ENCODE measurements at regions not wholly inside any gene's neighbourhood (a gene's known extent, or its start where the extent isn't known, plus 50 kb on each side); places are given as distances from the start of the nearest gene placed in this dataset.

DNA sequence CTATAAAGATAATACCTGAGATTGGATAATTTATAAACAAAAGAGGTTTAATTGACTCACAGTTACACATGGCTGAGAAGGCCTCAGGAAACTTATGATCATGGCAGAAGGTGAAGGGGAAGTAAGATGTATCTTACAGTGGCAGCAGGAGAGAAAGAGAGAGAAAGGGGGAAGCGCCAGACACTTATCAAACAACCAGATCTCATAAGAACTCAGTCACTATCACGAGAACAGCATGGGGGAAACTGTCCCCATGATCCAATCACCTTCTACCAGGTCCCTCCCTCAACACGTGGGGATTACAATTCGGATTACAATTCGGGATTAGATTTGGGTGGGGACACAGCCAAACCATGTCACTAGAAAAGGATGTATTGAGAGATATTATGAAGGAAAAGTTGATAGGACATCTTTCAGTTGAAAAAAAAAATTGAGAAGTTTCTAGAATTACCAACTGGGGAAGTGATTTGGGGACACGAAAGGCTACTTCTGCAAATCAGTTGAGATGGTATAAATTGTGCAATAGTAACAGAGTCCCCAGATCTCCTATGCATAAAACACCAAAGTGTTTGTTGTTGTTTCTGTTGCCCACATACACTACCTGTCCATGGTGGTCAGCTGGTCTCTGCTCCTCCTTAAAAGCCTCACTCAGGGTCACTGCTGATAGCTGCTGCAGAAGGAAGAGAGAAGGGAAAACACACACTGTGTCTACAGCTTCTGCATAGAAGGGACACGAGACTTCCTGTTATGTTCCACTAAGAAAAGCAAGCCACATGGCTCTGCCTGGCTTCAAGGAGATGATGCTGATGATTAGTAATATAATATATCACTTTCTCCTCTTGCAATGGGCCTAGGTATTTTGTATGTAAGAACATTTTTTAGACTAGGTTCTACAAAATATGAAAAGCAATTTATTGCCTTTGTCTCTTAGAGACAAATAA is 465.5 kb downstream of the PDZRN4 start:
- Histone ChIP-seq H3K27ac (ENCODE audit: extremely low read depth, low read depth, low read length) (no peak overlapping the region), H3K36me3 (ENCODE audit: control insufficient read depth in 2 of 2, insufficient read depth in 1 of 2, low read length in 2 of 2) (no peaks in the 10 kb centered on the region), H3K4me1 (ENCODE audit: control insufficient read depth, insufficient read depth, low read length) (no peaks in the 10 kb centered on the region), H3K9me3 (ENCODE audit: control insufficient read depth, insufficient read depth, low read depth, low read length) (no peaks in the 10 kb centered on the region), H3K4me3 (ENCODE audit: low read depth, low read length) (no peak overlapping the region)
- ChIA-PET CTCF (no interaction called here), POLR2A (no interaction called here)
- TF ChIP-seq RBAK (tag by site-specific recombination; IDR thresholded peaks at IDR 0.05) (no peak), KLF8 (tag by site-specific recombination; IDR thresholded peaks at IDR 0.05) (no peak), SP3 (tag by site-specific recombination; IDR thresholded peaks at IDR 0.05) (no peak), OVOL3 (tag by site-specific recombination; IDR thresholded peaks at IDR 0.05) (no peak), ZNF16 (tag by site-specific recombination; IDR thresholded peaks at IDR 0.05; ENCODE audit: low read depth) (no peak), TRIM28 (IDR thresholded peaks at IDR 0.05; ENCODE audit: borderline replicate concordance, low read length) (no peak), YY1 (tag by site-specific recombination; IDR thresholded peaks at IDR 0.05) (no peak), KLF10 (tag by site-specific recombination; IDR thresholded peaks at IDR 0.05) (no peak)
- TF ChIP-seq, protein P1, sequence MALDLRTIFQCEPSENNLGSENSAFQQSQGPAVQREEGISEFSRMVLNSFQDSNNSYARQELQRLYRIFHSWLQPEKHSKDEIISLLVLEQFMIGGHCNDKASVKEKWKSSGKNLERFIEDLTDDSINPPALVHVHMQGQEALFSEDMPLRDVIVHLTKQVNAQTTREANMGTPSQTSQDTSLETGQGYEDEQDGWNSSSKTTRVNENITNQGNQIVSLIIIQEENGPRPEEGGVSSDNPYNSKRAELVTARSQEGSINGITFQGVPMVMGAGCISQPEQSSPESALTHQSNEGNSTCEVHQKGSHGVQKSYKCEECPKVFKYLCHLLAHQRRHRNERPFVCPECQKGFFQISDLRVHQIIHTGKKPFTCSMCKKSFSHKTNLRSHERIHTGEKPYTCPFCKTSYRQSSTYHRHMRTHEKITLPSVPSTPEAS (tag by site-specific recombination; IDR thresholded peaks at IDR 0.05): no peak

DNA sequence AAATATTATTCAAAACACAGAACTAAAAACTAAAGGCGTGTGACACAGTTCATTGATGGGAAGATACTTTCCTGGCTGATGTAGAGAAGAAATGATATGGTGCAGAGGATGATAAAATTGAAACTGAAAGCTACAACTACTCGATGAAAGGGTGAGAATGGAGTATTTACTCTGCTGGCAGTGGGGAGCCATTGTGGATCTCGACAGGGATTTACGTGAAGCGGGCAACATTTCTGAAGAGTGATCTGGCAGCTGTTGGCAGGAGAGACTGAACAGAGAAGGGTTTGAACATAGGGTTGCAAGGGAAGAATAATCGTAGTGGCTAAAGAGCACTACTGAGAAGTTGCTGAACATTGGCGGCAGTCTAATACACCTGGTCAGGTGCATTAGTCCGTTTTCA is 464.9 kb downstream of the PDZRN4 start:
- TF ChIP-seq, protein P2, sequence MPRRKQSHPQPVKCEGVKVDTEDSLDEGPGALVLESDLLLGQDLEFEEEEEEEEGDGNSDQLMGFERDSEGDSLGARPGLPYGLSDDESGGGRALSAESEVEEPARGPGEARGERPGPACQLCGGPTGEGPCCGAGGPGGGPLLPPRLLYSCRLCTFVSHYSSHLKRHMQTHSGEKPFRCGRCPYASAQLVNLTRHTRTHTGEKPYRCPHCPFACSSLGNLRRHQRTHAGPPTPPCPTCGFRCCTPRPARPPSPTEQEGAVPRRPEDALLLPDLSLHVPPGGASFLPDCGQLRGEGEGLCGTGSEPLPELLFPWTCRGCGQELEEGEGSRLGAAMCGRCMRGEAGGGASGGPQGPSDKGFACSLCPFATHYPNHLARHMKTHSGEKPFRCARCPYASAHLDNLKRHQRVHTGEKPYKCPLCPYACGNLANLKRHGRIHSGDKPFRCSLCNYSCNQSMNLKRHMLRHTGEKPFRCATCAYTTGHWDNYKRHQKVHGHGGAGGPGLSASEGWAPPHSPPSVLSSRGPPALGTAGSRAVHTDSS (tag by site-specific recombination; IDR thresholded peaks at IDR 0.05): no peak
- TF ChIP-seq ZNF121 (tag by site-specific recombination; IDR thresholded peaks at IDR 0.05): no peak
- no peak for TF ChIP-seq YY1 (tag by site-specific recombination; IDR thresholded peaks at IDR 0.05)
- TF ChIP-seq, protein P3, sequence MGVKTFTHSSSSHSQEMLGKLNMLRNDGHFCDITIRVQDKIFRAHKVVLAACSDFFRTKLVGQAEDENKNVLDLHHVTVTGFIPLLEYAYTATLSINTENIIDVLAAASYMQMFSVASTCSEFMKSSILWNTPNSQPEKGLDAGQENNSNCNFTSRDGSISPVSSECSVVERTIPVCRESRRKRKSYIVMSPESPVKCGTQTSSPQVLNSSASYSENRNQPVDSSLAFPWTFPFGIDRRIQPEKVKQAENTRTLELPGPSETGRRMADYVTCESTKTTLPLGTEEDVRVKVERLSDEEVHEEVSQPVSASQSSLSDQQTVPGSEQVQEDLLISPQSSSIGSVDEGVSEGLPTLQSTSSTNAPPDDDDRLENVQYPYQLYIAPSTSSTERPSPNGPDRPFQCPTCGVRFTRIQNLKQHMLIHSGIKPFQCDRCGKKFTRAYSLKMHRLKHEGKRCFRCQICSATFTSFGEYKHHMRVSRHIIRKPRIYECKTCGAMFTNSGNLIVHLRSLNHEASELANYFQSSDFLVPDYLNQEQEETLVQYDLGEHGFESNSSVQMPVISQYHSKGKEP (tag by site-specific recombination; IDR thresholded peaks at IDR 0.05): no peak
- no peak for TF ChIP-seq ZNF140 (tag by site-specific recombination; IDR thresholded peaks at IDR 0.05)
- Histone ChIP-seq H3K9me3 (ENCODE audit: control insufficient read depth, insufficient read depth, low read depth, low read length) (no peaks in the 10 kb centered on the region), H3K36me3 (ENCODE audit: control insufficient read depth in 2 of 2, insufficient read depth in 1 of 2, low read length in 2 of 2) (no peaks in the 10 kb centered on the region), H3K27ac (ENCODE audit: extremely low read depth, low read depth, low read length) (no peak overlapping the region), H3K4me3 (ENCODE audit: low read depth, low read length) (no peak overlapping the region), H3K4me1 (ENCODE audit: control insufficient read depth, insufficient read depth, low read length) (no peaks in the 10 kb centered on the region)
- POLR2A ChIA-PET: no interaction called here
- CTCF ChIA-PET: no interaction called here

DNA sequence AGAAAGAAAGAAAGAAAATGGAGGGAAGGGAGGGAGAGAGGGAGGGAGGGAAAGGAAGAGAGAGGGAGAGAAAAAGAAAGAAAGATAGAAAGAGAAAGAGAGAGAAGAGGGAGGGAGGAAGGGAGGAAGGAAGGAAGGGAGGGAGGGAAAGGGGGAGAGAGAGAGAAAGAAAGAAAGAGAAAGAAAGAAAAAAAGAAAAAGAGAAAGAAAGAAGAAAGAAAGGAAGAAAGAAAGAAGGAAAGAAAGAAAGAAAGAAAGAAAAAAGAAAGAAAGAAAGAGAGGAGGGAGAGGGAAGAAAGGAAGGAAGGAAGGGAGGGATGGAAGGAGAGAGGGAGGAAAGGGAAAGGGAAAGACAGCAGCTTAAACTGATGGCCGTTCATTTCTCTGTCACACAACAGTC is 457.5 kb downstream of the PDZRN4 start:
- Histone ChIP-seq H3K4me3 (ENCODE audit: low read depth, low read length) (no peak overlapping the region), H3K9me3 (ENCODE audit: control insufficient read depth, insufficient read depth, low read depth, low read length) (no peaks in the 10 kb centered on the region), H3K36me3 (ENCODE audit: control insufficient read depth in 2 of 2, insufficient read depth in 1 of 2, low read length in 2 of 2) (no peaks in the 10 kb centered on the region), H3K4me1 (ENCODE audit: control insufficient read depth, insufficient read depth, low read length) (no peaks in the 10 kb centered on the region), H3K27ac (ENCODE audit: extremely low read depth, low read depth, low read length) (no peak overlapping the region)
- CTCF ChIA-PET: interaction anchor here (0.7 kb wide), 1 partner anchor 381 kb away, joined by 3 read pairs; no protein-coding TSS in a partner anchor
- POLR2A ChIA-PET: no interaction called here
- TF ChIP-seq ZNF791 (tag by site-specific recombination; IDR thresholded peaks at IDR 0.05): no peak
- TF ChIP-seq ZNF629 (tag by site-specific recombination; IDR thresholded peaks at IDR 0.05): no peak
- peak; percentile 82; the same call in 1 of the 2 replicates for TF ChIP-seq PRDM1 (tag by site-specific recombination; IDR thresholded peaks at IDR 0.05)
- TF ChIP-seq ZNF169 (tag by site-specific recombination; IDR thresholded peaks at IDR 0.05): no peak
- TF ChIP-seq, protein P4, sequence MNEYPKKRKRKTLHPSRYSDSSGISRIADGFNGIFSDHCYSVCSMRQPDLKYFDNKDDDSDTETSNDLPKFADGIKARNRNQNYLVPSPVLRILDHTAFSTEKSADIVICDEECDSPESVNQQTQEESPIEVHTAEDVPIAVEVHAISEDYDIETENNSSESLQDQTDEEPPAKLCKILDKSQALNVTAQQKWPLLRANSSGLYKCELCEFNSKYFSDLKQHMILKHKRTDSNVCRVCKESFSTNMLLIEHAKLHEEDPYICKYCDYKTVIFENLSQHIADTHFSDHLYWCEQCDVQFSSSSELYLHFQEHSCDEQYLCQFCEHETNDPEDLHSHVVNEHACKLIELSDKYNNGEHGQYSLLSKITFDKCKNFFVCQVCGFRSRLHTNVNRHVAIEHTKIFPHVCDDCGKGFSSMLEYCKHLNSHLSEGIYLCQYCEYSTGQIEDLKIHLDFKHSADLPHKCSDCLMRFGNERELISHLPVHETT (tag by site-specific recombination; IDR thresholded peaks at IDR 0.05): no peak
- TF ChIP-seq KLF8 (tag by site-specific recombination; IDR thresholded peaks at IDR 0.05): no peak
- no peak for TF ChIP-seq ZNF48 (tag by site-specific recombination; IDR thresholded peaks at IDR 0.05)
- TF ChIP-seq ZNF350 (tag by site-specific recombination; IDR thresholded peaks at IDR 0.05): no peak
- TF ChIP-seq, protein P5, sequence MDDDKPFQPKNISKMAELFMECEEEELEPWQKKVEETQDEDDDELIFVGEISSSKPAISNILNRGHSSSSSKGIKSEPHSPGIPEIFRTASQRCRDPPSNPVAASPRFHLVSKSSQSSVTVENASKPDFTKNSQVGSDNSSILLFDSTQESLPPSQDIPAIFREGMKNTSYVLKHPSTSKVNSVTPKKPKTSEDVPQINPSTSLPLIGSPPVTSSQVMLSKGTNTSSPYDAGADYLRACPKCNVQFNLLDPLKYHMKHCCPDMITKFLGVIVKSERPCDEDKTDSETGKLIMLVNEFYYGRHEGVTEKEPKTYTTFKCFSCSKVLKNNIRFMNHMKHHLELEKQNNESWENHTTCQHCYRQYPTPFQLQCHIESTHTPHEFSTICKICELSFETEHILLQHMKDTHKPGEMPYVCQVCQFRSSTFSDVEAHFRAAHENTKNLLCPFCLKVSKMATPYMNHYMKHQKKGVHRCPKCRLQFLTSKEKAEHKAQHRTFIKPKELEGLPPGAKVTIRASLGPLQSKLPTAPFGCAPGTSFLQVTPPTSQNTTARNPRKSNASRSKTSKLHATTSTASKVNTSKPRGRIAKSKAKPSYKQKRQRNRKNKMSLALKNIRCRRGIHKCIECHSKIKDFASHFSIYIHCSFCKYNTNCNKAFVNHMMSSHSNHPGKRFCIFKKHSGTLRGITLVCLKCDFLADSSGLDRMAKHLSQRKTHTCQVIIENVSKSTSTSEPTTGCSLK (tag by site-specific recombination; IDR thresholded peaks at IDR 0.05): no peak
- no peak for TF ChIP-seq OSR2 (tag by site-specific recombination; IDR thresholded peaks at IDR 0.05)
- no peak for TF ChIP-seq ZNF654 (tag by site-specific recombination; IDR thresholded peaks at IDR 0.05; ENCODE audit: low read depth)

All from HEK293 (cell line).